WTC11 (cell line): ENCODE measurements at regions not wholly inside any gene's neighbourhood (a gene's known extent, or its start where the extent isn't known, plus 50 kb on each side); places are given as distances from the start of the nearest gene placed in this dataset.

ENCODE experiments used
- ATAC-seq: fragments of 200-7000 bp; cut with Tn5 transposase; 2 replicates; pipeline ENCODE4 v1.10.0; 2021; ENCODE audit warnings: mild to moderate bottlenecking, moderate library complexity
- CTCF ChIA-PET: fragments of 300-600 bp; sonication (Branson Sonifier 250); formaldehyde crosslinking; loops from one replicate; lab custom pipeline; 2021; ENCODE audit warnings: antibody characterized with exemption; lab: Charles Lee
- POLR2A ChIA-PET: fragments of 350-600 bp; sonication (Branson Sonifier 250); formaldehyde crosslinking; loops from one replicate; lab custom pipeline; 2021; ENCODE audit warnings: antibody characterized with exemption; lab: Charles Lee
- DNase-seq: peaks from one replicate; pipeline ENCODE4 v3.0.0; 2021; ENCODE audit warnings: low spot score
- H3K27ac Mint-ChIP-seq: 2 replicates; pipeline ENCODE4 v1.8.0; 2021; ENCODE audit warnings: mixed read lengths
- H3K27me3 Mint-ChIP-seq: 2 replicates; pipeline ENCODE4 v1.8.0; 2021; ENCODE audit warnings: low read depth, mild to moderate bottlenecking, moderate library complexity, mixed read lengths
- H3K36me3 Mint-ChIP-seq: 2 replicates; pipeline ENCODE4 v1.8.0; 2021; ENCODE audit warnings: mixed read lengths
- H3K4me1 Mint-ChIP-seq: 2 replicates; pipeline ENCODE4 v1.8.0; 2022; ENCODE audit warnings: mixed read lengths
- H3K4me3 Mint-ChIP-seq: 2 replicates; pipeline ENCODE4 v1.8.0; 2021; ENCODE audit warnings: mild to moderate bottlenecking, moderate library complexity, mixed read lengths
- H3K9me3 Mint-ChIP-seq: 2 replicates; pipeline ENCODE4 v1.8.0; 2021; ENCODE audit warnings: mixed read lengths
- AR ChIP-seq: fragments of 250-450 bp; sonication (Bioruptor Pico); IDR thresholded peaks from 2 replicates; pipeline ENCODE4 v1.9.0; 2021; ENCODE audit warnings: mild to moderate bottlenecking
- CBFB ChIP-seq: sonication (generic); formaldehyde crosslinking; IDR thresholded peaks from 2 replicates; pipeline ENCODE4 v1.8.1; 2022; ENCODE audit warnings: mild to moderate bottlenecking, low read depth, missing genetic modification reagents
- CREB1 ChIP-seq: sonication (generic); formaldehyde crosslinking; IDR thresholded peaks from 2 replicates; pipeline ENCODE4 v1.8.0; 2023; ENCODE audit warnings: mild to moderate bottlenecking, missing genetic modification reagents
- CREM ChIP-seq: sonication (generic); formaldehyde crosslinking; IDR thresholded peaks from 2 replicates; pipeline ENCODE4 v1.8.1; 2022; ENCODE audit warnings: mild to moderate bottlenecking, missing genetic modification reagents, moderate library complexity
- E2F4 ChIP-seq: sonication (generic); formaldehyde crosslinking; IDR thresholded peaks from 2 replicates; pipeline ENCODE4 v1.8.1; 2022; ENCODE audit warnings: low read depth, mild to moderate bottlenecking, moderate library complexity, missing genetic modification reagents, borderline replicate concordance
- ERG ChIP-seq: fragments of 250-450 bp; sonication (Bioruptor Pico); IDR thresholded peaks from 2 replicates; pipeline ENCODE4 v1.8.0; 2021; ENCODE audit warnings: mild to moderate bottlenecking
- ESRRA ChIP-seq: sonication (generic); formaldehyde crosslinking; IDR thresholded peaks from 2 replicates; pipeline ENCODE4 v1.8.1; 2022; ENCODE audit warnings: mild to moderate bottlenecking, missing genetic modification reagents, borderline replicate concordance
- GTF2I ChIP-seq: fragments of 250-450 bp; sonication (Bioruptor Pico); conservative IDR thresholded peaks from 2 replicates; pipeline ENCODE4 v1.4.0; 2021; ENCODE audit warnings: mild to moderate bottlenecking
- IRF1 ChIP-seq: sonication (generic); formaldehyde crosslinking; IDR thresholded peaks from 2 replicates; pipeline ENCODE4 v1.8.0; 2023; ENCODE audit warnings: missing genetic modification reagents
- JAZF1 ChIP-seq: fragments of 250-450 bp; sonication (Bioruptor Pico); IDR thresholded peaks from 2 replicates; pipeline ENCODE4 v1.9.0; 2021; ENCODE audit warnings: moderate library complexity, mild to moderate bottlenecking, inconsistent platforms
- JUN ChIP-seq: sonication (generic); formaldehyde crosslinking; IDR thresholded peaks from 2 replicates; pipeline ENCODE4 v1.8.0; 2023; ENCODE audit warnings: mild to moderate bottlenecking, missing genetic modification reagents
- MXD4 ChIP-seq: fragments of 250-450 bp; sonication (Bioruptor Pico); IDR thresholded peaks from 2 replicates; pipeline ENCODE4 v1.8.0; 2021; ENCODE audit warnings: mild to moderate bottlenecking, moderate library complexity, borderline replicate concordance
- OVOL2 ChIP-seq: fragments of 250-450 bp; sonication (Bioruptor Pico); IDR thresholded peaks from 2 replicates; pipeline ENCODE4 v1.9.0; 2021; ENCODE audit warnings: mild to moderate bottlenecking, borderline replicate concordance
- PRRX2 ChIP-seq: fragments of 250-450 bp; sonication (Bioruptor Pico); IDR thresholded peaks from 2 replicates; pipeline ENCODE4 v1.8.0; 2021; ENCODE audit warnings: mild to moderate bottlenecking
- TCF7 ChIP-seq: sonication (generic); formaldehyde crosslinking; IDR thresholded peaks from 2 replicates; pipeline ENCODE4 v1.8.0; 2022; ENCODE audit warnings: mild to moderate bottlenecking, low read depth, missing genetic modification reagents, moderate library complexity
- ZNF138 ChIP-seq: sonication (generic); formaldehyde crosslinking; conservative IDR thresholded peaks from 2 replicates; pipeline ENCODE4 v1.8.1; 2022; ENCODE audit warnings: mild to moderate bottlenecking, moderate library complexity, missing genetic modification reagents
- ZNF219 ChIP-seq: sonication (generic); formaldehyde crosslinking; IDR thresholded peaks from 2 replicates; pipeline ENCODE4 v1.8.0; 2023; ENCODE audit warnings: missing genetic modification reagents, mild to moderate bottlenecking, borderline replicate concordance
- ZNF671 ChIP-seq: fragments of 250-450 bp; sonication (Bioruptor Pico); IDR thresholded peaks from 2 replicates; pipeline ENCODE4 v1.8.0; 2021; ENCODE audit warnings: mild to moderate bottlenecking

- no peak overlapping the region for H3K4me3 Mint-ChIP-seq
- no peak for ATAC-seq
These were observed 254.0 kb upstream of the RUNX1 start for GRCh38 chr21:35303085-35303484.

GRCh38 chr21:35298757-35299156 is 249.7 kb upstream of the RUNX1 start:
- POLR2A ChIA-PET = no interaction called here
- Mint-ChIP-seq H3K4me3 (no peak overlapping the region), H3K27me3 (no peaks in the 10 kb centered on the region), H3K36me3 (no peaks in the 10 kb centered on the region), H3K9me3 (peaks cover 4% of the 10 kb centered on the region), H3K27ac (no peak overlapping the region)
- ATAC-seq (no peak), DNase-seq (no peak)
- no peak for TF ChIP-seq OVOL2 (CRISPR knock-in tag)
- TF ChIP-seq, all 79 proteins: peak for 0
- peaks cover 16% of the 10 kb centered on the region for H3K4me1 Mint-ChIP-seq
- CTCF ChIA-PET = no interaction called here

More at GRCh38 chr21:35303085-35303484, 254.0 kb upstream of the RUNX1 start:
- no peak for DNase-seq
- H3K9me3 Mint-ChIP-seq = peaks cover 8% of the 10 kb centered on the region
- H3K36me3 Mint-ChIP-seq = peaks cover 3% of the 10 kb centered on the region; the same call in 1 of the 2 replicates
- no peak for TF ChIP-seq GTF2I (CRISPR knock-in tag)
- TF ChIP-seq ERG (CRISPR knock-in tag) = no peak
- no peak for TF ChIP-seq CREB1 (CRISPR knock-in tag)
- TF ChIP-seq ESRRA (CRISPR knock-in tag) = no peak
- no peak for TF ChIP-seq E2F4 (CRISPR knock-in tag)
- TF ChIP-seq CREM (CRISPR knock-in tag) = no peak
- TF ChIP-seq, all 79 proteins: peak for 0
- CTCF ChIA-PET = no interaction called here
- Mint-ChIP-seq H3K27me3 (no peaks in the 10 kb centered on the region), H3K4me1 (no peaks in the 10 kb centered on the region), H3K27ac (no peak overlapping the region)
- POLR2A ChIA-PET = interaction anchor here (0.6 kb wide), 1 partner anchor 665 kb away, joined by 4 read pairs; no protein-coding TSS in a partner anchor

- no peak overlapping the region for H3K4me3 Mint-ChIP-seq
- no peak for DNase-seq
- peaks cover 16% of the 10 kb centered on the region for H3K4me1 Mint-ChIP-seq
- H3K27me3 Mint-ChIP-seq = no peaks in the 10 kb centered on the region
- ChIA-PET POLR2A (no interaction called here), CTCF (no interaction called here)
- H3K27ac Mint-ChIP-seq = peak overlapping the region; percentile 14; the same call in 1 of the 2 replicates
- peaks cover 4% of the 10 kb centered on the region for H3K9me3 Mint-ChIP-seq
- no peaks in the 10 kb centered on the region for H3K36me3 Mint-ChIP-seq
- no peak for ATAC-seq
- TF ChIP-seq ZNF219 (CRISPR knock-in tag) (no peak), TCF7 (no peak), AR (CRISPR knock-in tag) (no peak), PRRX2 (CRISPR knock-in tag) (no peak), MXD4 (CRISPR knock-in tag) (no peak), ZNF671 (CRISPR knock-in tag) (no peak), CBFB (CRISPR knock-in tag) (no peak), ZNF138 (CRISPR knock-in tag) (no peak), IRF1 (CRISPR knock-in tag) (no peak), OVOL2 (CRISPR knock-in tag) (no peak), E2F4 (CRISPR knock-in tag) (no peak), JAZF1 (CRISPR knock-in tag) (no peak), CREM (CRISPR knock-in tag) (no peak), JUN (no peak)
- TF ChIP-seq, all 79 proteins: peak for 0
These were observed 248.6 kb upstream of the RUNX1 start for GRCh38 chr21:35297665-35298064.
